ENCODE measurements at regions not wholly inside any gene's neighbourhood (a gene's known extent, or its start where the extent isn't known, plus 50 kb on each side); places are given as distances from the start of the nearest gene placed in this dataset.
"Not testable (repeated sequence)": the region's sequence is repeated elsewhere in the genome, so short reads cannot be mapped to it uniquely, and the experiment has no call there.

GRCh38 chr14:106344791-106345479 is 818.6 kb downstream of the TMEM121 start:
- not testable (repeated sequence) for DNase-seq (ENCODE audit: low read depth, low spot score)

- DNase-seq (ENCODE audit: low read depth, low spot score), result no peak
Measured at GRCh38 chr14:106346084-106346483, 819.7 kb downstream of the TMEM121 start.

- no peak for DNase-seq (ENCODE audit: low read depth, low spot score)
Measured at GRCh38 chr14:106346534-106347290, 820.3 kb downstream of the TMEM121 start.

- DNase-seq (ENCODE audit: low read depth, low spot score), result no peak
Measured at GRCh38 chr14:106347291-106347778, 821.0 kb downstream of the TMEM121 start.

- DNase-seq (ENCODE audit: low read depth, low spot score), result no peak
Measured at GRCh38 chr14:106347890-106348755, 821.7 kb downstream of the TMEM121 start.

GRCh38 chr14:106348873-106349540 is 822.6 kb downstream of the TMEM121 start:
- not testable (repeated sequence) for DNase-seq (ENCODE audit: low read depth, low spot score)

GRCh38 chr14:106349678-106350457 is 823.5 kb downstream of the TMEM121 start:
- not testable (repeated sequence) for DNase-seq (ENCODE audit: low read depth, low spot score)

GRCh38 chr14:106355007-106355791 is 828.8 kb downstream of the TMEM121 start:
- DNase-seq (ENCODE audit: low read depth, low spot score), result not testable (repeated sequence)

GRCh38 chr14:106355881-106356642 is 829.7 kb downstream of the TMEM121 start:
- not testable (repeated sequence) for DNase-seq (ENCODE audit: low read depth, low spot score)

- DNase-seq (ENCODE audit: low read depth, low spot score), result not testable (repeated sequence)
Measured at GRCh38 chr14:106356643-106356930, 830.2 kb downstream of the TMEM121 start.

- not testable (repeated sequence) for DNase-seq (ENCODE audit: low read depth, low spot score)
Measured at GRCh38 chr14:106359157-106359887, 832.9 kb downstream of the TMEM121 start.

- not testable (repeated sequence) for DNase-seq (ENCODE audit: low read depth, low spot score)
Measured at GRCh38 chr14:106365371-106365770, 839.0 kb downstream of the TMEM121 start.

- DNase-seq (ENCODE audit: low read depth, low spot score), result not testable (repeated sequence)
Measured at GRCh38 chr14:106365894-106366293, 839.5 kb downstream of the TMEM121 start.

GRCh38 chr14:106366971-106367370 is 840.6 kb downstream of the TMEM121 start:
- not testable (repeated sequence) for DNase-seq (ENCODE audit: low read depth, low spot score)

- not testable (repeated sequence) for DNase-seq (ENCODE audit: low read depth, low spot score)
Measured at GRCh38 chr14:106369456-106369855, 843.1 kb downstream of the TMEM121 start.

- no peak for DNase-seq (ENCODE audit: low read depth, low spot score)
Measured at GRCh38 chr14:106372870-106373652, 846.7 kb downstream of the TMEM121 start.

- not testable (repeated sequence) for DNase-seq (ENCODE audit: low read depth, low spot score)
Measured at GRCh38 chr14:106373653-106374110, 847.3 kb downstream of the TMEM121 start.

Measured in iPS DF 19.7 (cell line).